ENCODE measurements at regions not wholly inside any gene's neighbourhood (a gene's known extent, or its start where the extent isn't known, plus 50 kb on each side); places are given as distances from the start of the nearest gene placed in this dataset.

DNA sequence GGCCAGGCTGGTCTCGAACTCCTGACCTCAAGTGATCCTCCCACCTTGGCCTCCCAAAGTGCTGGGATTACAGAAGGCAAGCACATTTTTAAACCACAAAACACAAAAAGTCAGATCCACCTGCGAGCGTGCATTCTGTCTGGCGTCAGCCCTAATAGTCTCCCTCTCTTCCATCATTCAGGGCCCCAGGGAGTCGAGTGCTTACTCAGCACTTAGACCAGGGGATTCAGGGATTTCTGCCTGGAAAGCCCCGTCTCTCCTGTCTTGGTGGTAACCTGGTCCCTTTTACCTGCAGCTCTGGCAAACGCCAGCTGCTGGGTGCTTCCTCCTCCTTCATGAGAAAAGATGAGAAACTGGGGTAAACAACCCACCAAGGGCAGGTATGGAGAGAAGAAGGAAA is 443.1 kb downstream of the SOX9 start:
- TF ChIP-seq CTCF (IDR thresholded peaks at IDR 0.05) (no peak), POLR2A (IDR thresholded peaks at IDR 0.05) (no peak)

Data from thyroid gland (tissue), 4 donors.